T-cell (primary cell): ENCODE measurements at regions not wholly inside any gene's neighbourhood (a gene's known extent, or its start where the extent isn't known, plus 50 kb on each side); places are given as distances from the start of the nearest gene placed in this dataset.
A peak's percentile ranks its signal among the peaks of the same experiment; 100 is the strongest.
"Not testable (repeated sequence)": the region's sequence is repeated elsewhere in the genome, so short reads cannot be mapped to it uniquely, and the experiment has no call there.

Experiments used
- ATAC-seq, 4 experiments: fragments of 200-7000 bp in 3 of 4; fragments of 150-1000 bp in 1 of 4; cut with Tn5 transposase; replicated peaks in 1 of 4; 1 replicate in 3 of 4; 2 replicates in 1 of 4; pipeline ENCODE4 v1.10.0; 2021; ENCODE audit warnings: moderate library complexity in 3 of 4, mild to moderate bottlenecking in 2 of 4, moderate number of reproducible peaks in 1 of 4
- CTCF ChIA-PET, 2 donors: fragments of 300-600 bp; sonication (Branson Sonifier 250); formaldehyde crosslinking; loops; one replicate each; lab custom pipeline; 2022; ENCODE audit warnings: antibody characterized with exemption in 2 of 2; lab: Charles Lee
- POLR2A ChIA-PET, 2 donors: fragments of 300-600 bp; sonication (Branson Sonifier 250); formaldehyde crosslinking; loops; one replicate each; lab custom pipeline; 2022; ENCODE audit warnings: antibody characterized with exemption in 2 of 2; lab: Charles Lee
- DNase-seq, 35 experiments: peaks; one replicate each; pipeline versions ENCODE4 v3.0.0 to v3.0.0-alpha.2; 2013 to 2023
- H3K27ac ChIP-seq: one replicate; pipeline ENCODE4 v1.5.1; 2013; ENCODE audit warnings: low read length
- H3K27me3 ChIP-seq, 2 experiments: replicated peaks in 1 of 2; 1 replicate in 1 of 2; 2 replicates in 1 of 2; pipeline versions ENCODE4 v1.6.1 to v1.7.0; 2013; ENCODE audit warnings: low read length in 1 of 2, mixed read lengths in 1 of 2; ENCODE audit not compliant: control insufficient read depth in 2 of 2, insufficient read depth in 2 of 2; ENCODE audit errors: extremely low read depth in 1 of 2
- H3K36me3 ChIP-seq, 2 donors: 1 replicate in 1 of 2; 2 replicates in 1 of 2; pipeline versions ENCODE4 v1.6.1 to v1.7.0; 2013; ENCODE audit warnings: low read length in 1 of 2; ENCODE audit not compliant: control insufficient read depth in 2 of 2, insufficient read depth in 1 of 2; ENCODE audit errors: extremely low read depth in 1 of 2
- H3K4me1 ChIP-seq, 2 experiments: 1 replicate in 1 of 2; 2 replicates in 1 of 2; pipeline versions ENCODE4 v1.6.1 to v1.7.0; 2013; ENCODE audit warnings: low read length in 2 of 2, mixed read lengths in 1 of 2; ENCODE audit not compliant: insufficient read depth in 2 of 2, control insufficient read depth in 1 of 2; ENCODE audit errors: extremely low read depth in 1 of 2
- H3K4me3 ChIP-seq, 2 donors: 1 replicate in 1 of 2; 2 replicates in 1 of 2; pipeline versions ENCODE4 v1.5.1 to v1.7.0; 2013; ENCODE audit warnings: mild to moderate bottlenecking in 2 of 2, low read length in 1 of 2, moderate library complexity in 1 of 2; ENCODE audit not compliant: control insufficient read depth in 1 of 2; ENCODE audit errors: extremely low read depth in 1 of 2
- H3K9me3 ChIP-seq: 2 replicates; pipeline ENCODE4 v1.7.0; 2013
- H3K27ac Mint-ChIP-seq, 2 donors: one replicate each; pipeline ENCODE4 v1.8.0; 2020 to 2021; ENCODE audit warnings: mild to moderate bottlenecking in 2 of 2, mixed read lengths in 2 of 2
- H3K27me3 Mint-ChIP-seq, 2 donors: one replicate each; pipeline ENCODE4 v1.8.0; 2021 to 2022; ENCODE audit warnings: mixed read lengths in 2 of 2
- H3K36me3 Mint-ChIP-seq: one replicate; pipeline ENCODE4 v1.8.0; 2021; ENCODE audit warnings: mixed read lengths
- H3K4me1 Mint-ChIP-seq, 3 donors: one replicate each; pipeline ENCODE4 v1.8.0; 2020 to 2022; ENCODE audit warnings: mixed read lengths in 3 of 3, mild to moderate bottlenecking in 1 of 3
- H3K4me3 Mint-ChIP-seq, 3 donors: one replicate each; pipeline ENCODE4 v1.8.0; 2020 to 2022; ENCODE audit warnings: mild to moderate bottlenecking in 3 of 3, mixed read lengths in 3 of 3, moderate library complexity in 3 of 3
- H3K9me3 Mint-ChIP-seq, 3 donors: one replicate each; pipeline ENCODE4 v1.8.0; 2020 to 2022; ENCODE audit warnings: mixed read lengths in 3 of 3
- WGBS: methylation state at CpG from one replicate; pipeline ENCODE4 v1.1.5; 2013; ENCODE audit warnings: missing lambda C conversion rate; ENCODE audit not compliant: insufficient coverage; 5-methylcytosine and 5-hydroxymethylcytosine counted together

GRCh38 chr21:28581311-28581731, 411.4 kb downstream of the LTN1 start:
- H3K27me3 ChIP-seq, H3K4me1 ChIP-seq, H3K4me3 Mint-ChIP-seq, CTCF ChIA-PET, H3K9me3 ChIP-seq, H3K4me1 Mint-ChIP-seq, H3K27me3 Mint-ChIP-seq, DNase-seq, POLR2A ChIA-PET, H3K36me3 ChIP-seq, H3K27ac ChIP-seq, H3K27ac Mint-ChIP-seq, H3K4me3 ChIP-seq, H3K9me3 Mint-ChIP-seq, ATAC-seq: not testable (repeated sequence)
- 82% methylated on average over 2 of the region's 5 CpGs for WGBS
- H3K36me3 Mint-ChIP-seq, result peaks cover 28% of the 10 kb centered on the region

GRCh38 chr21:28580585-28580984, 412.1 kb downstream of the LTN1 start:
- no peak overlapping the region for H3K27ac ChIP-seq
- peaks cover 0 to 9% (median 3%) of the 10 kb centered on the region in 3 donors for H3K9me3 Mint-ChIP-seq
- DNase-seq (no peak), ATAC-seq (no peak)
- CTCF ChIA-PET, result no interaction called here
- H3K4me3 Mint-ChIP-seq, result no peak overlapping the region
- H3K4me1 Mint-ChIP-seq, result no peaks in the 10 kb centered on the region
- peaks cover 0 to 2% of the 10 kb centered on the region in 2 donors for H3K36me3 ChIP-seq
- no peak overlapping the region for H3K4me3 ChIP-seq
- H3K27ac Mint-ChIP-seq, result no peak overlapping the region
- H3K9me3 ChIP-seq, result no peaks in the 10 kb centered on the region
- POLR2A ChIA-PET, result no interaction called here
- H3K4me1 ChIP-seq, result no peaks in the 10 kb centered on the region
- no peaks in the 10 kb centered on the region for H3K27me3 ChIP-seq
- no peaks in the 10 kb centered on the region for H3K27me3 Mint-ChIP-seq
- whole genome bisulfite sequencing, result 80% methylated on average over 1 of the region's 2 CpGs
- peaks cover 29% of the 10 kb centered on the region for H3K36me3 Mint-ChIP-seq

- H3K4me1 ChIP-seq, result no peaks in the 10 kb centered on the region
- no peak for DNase-seq
- ChIA-PET POLR2A (no interaction called here), CTCF (no interaction called here)
- no peak overlapping the region for H3K27ac Mint-ChIP-seq
- H3K9me3 Mint-ChIP-seq, result peaks cover 0 to 9% (median 3%) of the 10 kb centered on the region in 3 donors
- H3K4me1 Mint-ChIP-seq, result no peaks in the 10 kb centered on the region
- H3K4me3 Mint-ChIP-seq, result no peak overlapping the region
- H3K9me3 ChIP-seq, result no peaks in the 10 kb centered on the region
- H3K27ac ChIP-seq, result no peak overlapping the region
- H3K36me3 ChIP-seq, result peaks cover 0 to 2% of the 10 kb centered on the region in 2 donors
- no peaks in the 10 kb centered on the region for H3K27me3 Mint-ChIP-seq
- ATAC-seq, result no peak
- WGBS, result no CpG with 5 or more reads among the region's 4 CpGs
- no peaks in the 10 kb centered on the region for H3K27me3 ChIP-seq
- peaks cover 31% of the 10 kb centered on the region for H3K36me3 Mint-ChIP-seq
- H3K4me3 ChIP-seq, result no peak overlapping the region
These were observed 412.6 kb downstream of the LTN1 start for GRCh38 chr21:28579986-28580550.

DNA sequence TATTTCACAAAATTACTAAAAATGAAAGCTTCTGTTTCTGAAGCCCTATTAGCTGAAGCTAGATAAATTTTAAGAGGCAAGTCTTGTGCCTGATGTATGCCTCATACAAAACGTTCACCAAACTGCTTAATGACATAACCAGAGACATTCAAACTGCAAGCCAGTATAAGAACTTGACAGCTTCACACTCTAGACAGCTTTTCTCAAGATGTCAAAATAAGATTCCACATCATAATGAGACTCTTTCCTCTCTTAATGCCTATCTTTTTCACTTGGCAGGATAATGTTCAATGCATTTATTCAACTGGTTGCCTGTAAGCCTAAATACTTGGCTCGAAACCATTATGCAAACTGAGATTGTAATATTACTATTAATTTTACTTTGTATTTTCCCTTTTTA, 424.0 kb downstream of the LTN1 start:
- Histone ChIP-seq H3K9me3 (no peaks in the 10 kb centered on the region), H3K4me3 (no peak overlapping the region), H3K27ac (no peak overlapping the region), H3K4me1 (no peaks in the 10 kb centered on the region), H3K27me3 (no peaks in the 10 kb centered on the region), H3K36me3 (no peaks in the 10 kb centered on the region)
- ChIA-PET POLR2A (interaction anchor here in 1 of 2 donors (0.6 kb wide), 1 partner anchor 25 kb away, joined by 5 read pairs; no protein-coding TSS in a partner anchor), CTCF (no interaction called here)
- Mint-ChIP-seq H3K27ac (no peak overlapping the region), H3K36me3 (peaks cover 6% of the 10 kb centered on the region), H3K9me3 (no peaks in the 10 kb centered on the region), H3K27me3 (no peaks in the 10 kb centered on the region), H3K4me1 (no peaks in the 10 kb centered on the region), H3K4me3 (no peak overlapping the region)
- ATAC-seq (no peak), DNase-seq (no peak)
- 30% methylated on average over 1 of the region's 2 CpGs for WGBS

DNA sequence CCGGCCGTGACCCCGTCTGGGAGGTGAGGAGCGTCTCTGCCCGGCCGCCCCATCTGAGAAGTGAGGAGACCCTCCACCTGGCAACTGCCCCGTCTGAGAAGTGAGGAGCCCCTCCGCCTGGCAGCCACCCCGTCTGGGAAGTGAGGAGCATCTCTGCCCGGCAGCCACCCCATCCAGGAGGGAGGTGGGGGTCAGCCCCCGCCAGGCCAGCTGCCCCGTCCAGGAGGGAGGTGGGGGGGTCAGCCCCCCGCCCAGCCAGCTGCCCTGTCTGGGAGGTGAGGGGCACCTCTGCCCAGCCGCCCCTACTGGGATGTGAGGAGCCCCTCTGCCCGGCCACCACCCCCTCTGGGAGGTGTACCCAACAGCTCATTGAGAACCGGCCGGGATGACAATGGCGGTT, 428.7 kb downstream of the LTN1 start:
- CTCF ChIA-PET, DNase-seq, H3K27ac Mint-ChIP-seq, H3K4me1 ChIP-seq, H3K36me3 ChIP-seq, H3K27ac ChIP-seq, H3K36me3 Mint-ChIP-seq, H3K4me3 ChIP-seq, H3K9me3 ChIP-seq, H3K4me3 Mint-ChIP-seq, H3K27me3 ChIP-seq, POLR2A ChIA-PET, H3K27me3 Mint-ChIP-seq, ATAC-seq, H3K9me3 Mint-ChIP-seq: not testable (repeated sequence)
- H3K4me1 Mint-ChIP-seq, result peaks cover 20 to 26% (median 22%) of the 10 kb centered on the region in 3 donors
- 100% methylated on average over 2 of the region's 18 CpGs for WGBS

- POLR2A ChIA-PET, result no interaction called here
- H3K36me3 ChIP-seq, result no peaks in the 10 kb centered on the region
- H3K4me1 ChIP-seq, result no peaks in the 10 kb centered on the region
- H3K9me3 ChIP-seq, result no peaks in the 10 kb centered on the region
- peak overlapping the region in 1 of 3 donors; percentile 24 for H3K4me3 Mint-ChIP-seq
- H3K27ac ChIP-seq, result no peak overlapping the region
- H3K36me3 Mint-ChIP-seq, result peaks cover 10% of the 10 kb centered on the region
- H3K4me3 ChIP-seq, result no peak overlapping the region
- ATAC-seq (no peak), DNase-seq (no peak)
- H3K4me1 Mint-ChIP-seq, result peaks cover 20 to 26% (median 22%) of the 10 kb centered on the region in 3 donors
- H3K27me3 Mint-ChIP-seq, result no peaks in the 10 kb centered on the region
- CTCF ChIA-PET, result no interaction called here
- peaks cover 0 to 3% (median 2%) of the 10 kb centered on the region in 3 donors for H3K9me3 Mint-ChIP-seq
- no peak overlapping the region for H3K27ac Mint-ChIP-seq
- no peaks in the 10 kb centered on the region for H3K27me3 ChIP-seq
These were observed 430.9 kb downstream of the LTN1 start for GRCh38 chr21:28561772-28562171.
